ENCODE measurements at regions not wholly inside any gene's neighbourhood (a gene's known extent, or its start where the extent isn't known, plus 50 kb on each side); places are given as distances from the start of the nearest gene placed in this dataset.

DNA sequence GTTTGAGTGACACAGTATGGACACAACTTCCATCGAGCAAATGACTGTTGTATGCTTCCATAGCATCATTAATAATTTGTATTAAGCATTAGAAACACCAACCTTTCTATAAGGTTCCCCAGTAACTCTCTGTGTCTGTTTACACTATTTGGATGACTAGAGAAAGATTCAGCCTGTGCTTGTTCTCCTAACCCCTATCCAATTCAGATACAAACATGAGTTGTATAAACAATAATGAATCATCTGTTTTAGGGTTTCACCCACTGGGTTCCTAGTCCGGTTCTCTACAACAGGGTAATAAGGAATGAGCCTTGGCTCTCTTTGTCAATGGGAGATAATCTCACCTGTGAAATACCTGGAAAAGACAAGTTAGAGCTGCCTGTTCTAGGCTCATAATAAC is 894.1 kb upstream of the PIK3C3 start:
- Histone ChIP-seq H3K4me1 (no peaks in the 10 kb centered on the region), H3K36me3 (ENCODE audit: control insufficient read depth, insufficient read depth, low read length) (no peaks in the 10 kb centered on the region), H3K27me3 (replicated peaks; ENCODE audit: control insufficient read depth, insufficient read depth, low read length) (no peaks in the 10 kb centered on the region), H3K9me3 (no peaks in the 10 kb centered on the region), H3K4me3 (ENCODE audit: low read depth, low read length) (no peak overlapping the region)
- TF ChIP-seq, protein P1, sequence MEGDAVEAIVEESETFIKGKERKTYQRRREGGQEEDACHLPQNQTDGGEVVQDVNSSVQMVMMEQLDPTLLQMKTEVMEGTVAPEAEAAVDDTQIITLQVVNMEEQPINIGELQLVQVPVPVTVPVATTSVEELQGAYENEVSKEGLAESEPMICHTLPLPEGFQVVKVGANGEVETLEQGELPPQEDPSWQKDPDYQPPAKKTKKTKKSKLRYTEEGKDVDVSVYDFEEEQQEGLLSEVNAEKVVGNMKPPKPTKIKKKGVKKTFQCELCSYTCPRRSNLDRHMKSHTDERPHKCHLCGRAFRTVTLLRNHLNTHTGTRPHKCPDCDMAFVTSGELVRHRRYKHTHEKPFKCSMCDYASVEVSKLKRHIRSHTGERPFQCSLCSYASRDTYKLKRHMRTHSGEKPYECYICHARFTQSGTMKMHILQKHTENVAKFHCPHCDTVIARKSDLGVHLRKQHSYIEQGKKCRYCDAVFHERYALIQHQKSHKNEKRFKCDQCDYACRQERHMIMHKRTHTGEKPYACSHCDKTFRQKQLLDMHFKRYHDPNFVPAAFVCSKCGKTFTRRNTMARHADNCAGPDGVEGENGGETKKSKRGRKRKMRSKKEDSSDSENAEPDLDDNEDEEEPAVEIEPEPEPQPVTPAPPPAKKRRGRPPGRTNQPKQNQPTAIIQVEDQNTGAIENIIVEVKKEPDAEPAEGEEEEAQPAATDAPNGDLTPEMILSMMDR (IDR thresholded peaks at IDR 0.05; ENCODE audit: insufficient read depth in 1 of 2, low read depth in 1 of 2, low read length in 1 of 2, severe bottlenecking in 1 of 2, unreplicated experiment in 1 of 2), result no peak
- no TSS peak for BruUV-seq (replicated peaks)
- ChIA-PET CTCF (no interaction called here), POLR2A (no interaction called here)
- H3K27me3 Mint-ChIP-seq (ENCODE audit: insufficient read depth, unreplicated experiment), result peaks cover 8% of the 10 kb centered on the region
- no peak overlapping the region for H3K4me3 Mint-ChIP-seq (ENCODE audit: unreplicated experiment)
- H3K4me1 Mint-ChIP-seq (ENCODE audit: low read depth, unreplicated experiment), result no peaks in the 10 kb centered on the region
- no peaks in the 10 kb centered on the region for H3K36me3 Mint-ChIP-seq (ENCODE audit: insufficient read depth, unreplicated experiment)
- H3K27ac Mint-ChIP-seq (ENCODE audit: unreplicated experiment), result no peak overlapping the region
- no peaks in the 10 kb centered on the region for H3K9me3 Mint-ChIP-seq (ENCODE audit: unreplicated experiment)
- intact Hi-C loops (cut with micrococcal nuclease; ENCODE audit: unreplicated experiment), result no loop called here
- DNase-seq, result no peak

DNA sequence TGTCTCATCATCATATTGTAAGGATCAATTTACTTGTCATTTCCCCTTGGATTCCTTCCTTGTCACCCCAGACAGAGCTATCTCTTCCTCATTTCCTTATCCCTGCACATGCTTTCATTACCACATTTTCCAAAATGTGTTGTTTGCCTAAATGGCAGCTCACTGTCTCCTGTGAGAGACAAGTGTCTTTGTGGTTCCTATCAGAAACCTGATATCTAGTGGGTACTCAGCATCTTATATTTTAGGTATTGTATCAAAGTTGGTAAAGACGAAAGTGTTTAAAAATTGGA is 896.0 kb upstream of the PIK3C3 start:
- Histone ChIP-seq H3K4me1 (no peaks in the 10 kb centered on the region), H3K36me3 (ENCODE audit: control insufficient read depth, insufficient read depth, low read length) (no peaks in the 10 kb centered on the region), H3K9me3 (no peaks in the 10 kb centered on the region), H3K4me3 (ENCODE audit: low read depth, low read length) (no peak overlapping the region), H3K27me3 (replicated peaks; ENCODE audit: control insufficient read depth, insufficient read depth, low read length) (no peaks in the 10 kb centered on the region)
- no TSS peak for BruUV-seq (replicated peaks)
- ChIA-PET CTCF (no interaction called here), POLR2A (no interaction called here)
- Mint-ChIP-seq H3K27ac (ENCODE audit: unreplicated experiment) (no peak overlapping the region), H3K4me1 (ENCODE audit: low read depth, unreplicated experiment) (no peaks in the 10 kb centered on the region), H3K9me3 (ENCODE audit: unreplicated experiment) (no peaks in the 10 kb centered on the region), H3K27me3 (ENCODE audit: insufficient read depth, unreplicated experiment) (peaks cover 8% of the 10 kb centered on the region), H3K36me3 (ENCODE audit: insufficient read depth, unreplicated experiment) (no peaks in the 10 kb centered on the region), H3K4me3 (ENCODE audit: unreplicated experiment) (no peak overlapping the region)
- TF ChIP-seq, protein P1 (IDR thresholded peaks at IDR 0.05; ENCODE audit: insufficient read depth in 1 of 2, low read depth in 1 of 2, low read length in 1 of 2, severe bottlenecking in 1 of 2, unreplicated experiment in 1 of 2), result no peak
- intact Hi-C loops (cut with micrococcal nuclease; ENCODE audit: unreplicated experiment), result no loop called here
- no peak for DNase-seq

DNA sequence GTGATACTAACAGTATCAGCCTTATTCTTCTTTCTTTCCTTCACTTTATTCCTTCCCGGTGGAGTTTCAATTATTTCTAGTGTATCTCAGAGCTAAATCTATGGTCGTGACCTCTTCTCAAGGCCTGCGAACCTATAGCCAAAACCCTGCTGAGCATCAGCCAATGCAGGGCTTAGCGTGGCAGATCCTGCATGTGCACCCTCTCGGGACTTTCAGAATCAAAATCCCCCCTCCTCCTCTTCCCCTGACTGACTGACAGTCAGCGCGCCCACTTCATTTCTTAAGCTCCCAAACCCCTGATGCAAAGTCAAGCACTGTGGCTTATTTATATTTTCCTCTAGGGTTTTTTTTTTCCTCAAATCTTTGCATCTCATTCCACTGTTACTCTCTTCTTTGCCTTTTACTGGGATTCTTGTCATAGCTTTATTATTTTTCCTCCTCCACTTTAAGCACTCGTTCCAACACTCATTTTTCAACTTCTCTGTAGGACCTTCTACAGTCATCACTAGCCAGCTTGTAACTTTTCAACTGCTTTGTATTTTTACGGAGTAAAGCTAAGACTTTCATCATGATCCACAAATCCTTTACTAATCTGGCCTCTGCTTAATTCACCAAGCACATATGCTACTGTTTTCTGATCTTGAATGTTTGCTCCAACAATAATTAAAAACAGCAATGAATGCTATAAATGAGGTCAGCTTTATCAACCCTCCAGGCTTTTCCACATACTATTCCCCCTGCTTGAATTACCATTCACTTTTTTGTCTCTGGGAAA is 896.5 kb upstream of the PIK3C3 start:
- H3K27me3 Mint-ChIP-seq (ENCODE audit: insufficient read depth, unreplicated experiment), result peaks cover 8% of the 10 kb centered on the region

More for the DNA sequence above, 896.5 kb upstream of the PIK3C3 start:
- TF ChIP-seq, protein P1 (IDR thresholded peaks at IDR 0.05; ENCODE audit: insufficient read depth in 1 of 2, low read depth in 1 of 2, low read length in 1 of 2, severe bottlenecking in 1 of 2, unreplicated experiment in 1 of 2), result no peak
- BruUV-seq (replicated peaks), result no TSS peak
- Histone ChIP-seq H3K9me3 (no peaks in the 10 kb centered on the region), H3K4me1 (no peaks in the 10 kb centered on the region), H3K27me3 (replicated peaks; ENCODE audit: control insufficient read depth, insufficient read depth, low read length) (no peaks in the 10 kb centered on the region), H3K36me3 (ENCODE audit: control insufficient read depth, insufficient read depth, low read length) (no peaks in the 10 kb centered on the region), H3K4me3 (ENCODE audit: low read depth, low read length) (no peak overlapping the region)
- intact Hi-C loops (cut with micrococcal nuclease; ENCODE audit: unreplicated experiment), result no loop called here
- no peak overlapping the region for H3K27ac Mint-ChIP-seq (ENCODE audit: unreplicated experiment)
- no peaks in the 10 kb centered on the region for H3K4me1 Mint-ChIP-seq (ENCODE audit: low read depth, unreplicated experiment)
- no peaks in the 10 kb centered on the region for H3K36me3 Mint-ChIP-seq (ENCODE audit: insufficient read depth, unreplicated experiment)
- no peak overlapping the region for H3K4me3 Mint-ChIP-seq (ENCODE audit: unreplicated experiment)
- no peaks in the 10 kb centered on the region for H3K9me3 Mint-ChIP-seq (ENCODE audit: unreplicated experiment)
- DNase-seq, result no peak
- POLR2A ChIA-PET, result no interaction called here
- CTCF ChIA-PET, result no interaction called here

Data from Caco-2 (cell line).